Naive thymus-derived CD4-positive, alpha-beta T cell (primary cell): ENCODE measurements at regions not wholly inside any gene's neighbourhood (a gene's known extent, or its start where the extent isn't known, plus 50 kb on each side); places are given as distances from the start of the nearest gene placed in this dataset.

Experiments
- ATAC-seq: fragments of 150-1000 bp; cut with Tn5 transposase; 2 replicates; pipeline ENCODE4 v1.10.0; 2021; ENCODE audit warnings: mild to moderate bottlenecking, moderate library complexity
- CTCF ChIA-PET: fragments of 350-600 bp; sonication (Branson Sonifier 250); formaldehyde crosslinking; loops from one replicate; lab custom pipeline; 2021; ENCODE audit warnings: antibody characterized with exemption; lab: Charles Lee
- POLR2A ChIA-PET: fragments of 350-600 bp; sonication (Branson Sonifier 250); formaldehyde crosslinking; loops from one replicate; lab custom pipeline; 2021; ENCODE audit warnings: antibody characterized with exemption, inconsistent platforms; lab: Charles Lee
- DNase-seq, 9 donors: peaks; one replicate each; pipeline versions ENCODE4 v3.0.0 to v3.0.0-alpha.2; 2020 to 2022; ENCODE audit warnings: mixed read lengths in 1 of 9
- H3K27ac ChIP-seq: one replicate; pipeline ENCODE4 v1.7.0; 2013; ENCODE audit warnings: mild to moderate bottlenecking, low read depth, low read length, moderate library complexity
- H3K27me3 ChIP-seq, 2 donors: one replicate each; pipeline ENCODE4 v1.7.0; 2013; ENCODE audit warnings: low read length in 2 of 2, mild to moderate bottlenecking in 2 of 2, moderate library complexity in 2 of 2; ENCODE audit not compliant: control insufficient read depth in 2 of 2, insufficient read depth in 2 of 2
- H3K36me3 ChIP-seq, 3 experiments: 1 replicate in 2 of 3; 2 replicates in 1 of 3; pipeline ENCODE4 v1.7.0; 2013; ENCODE audit warnings: low read length in 3 of 3, mild to moderate bottlenecking in 3 of 3, moderate library complexity in 1 of 3; ENCODE audit not compliant: insufficient read depth in 3 of 3, control insufficient read depth in 2 of 3
- H3K4me1 ChIP-seq, 2 donors: one replicate each; pipeline ENCODE4 v1.7.0; 2013; ENCODE audit warnings: low read length in 2 of 2, mild to moderate bottlenecking in 2 of 2, moderate library complexity in 1 of 2; ENCODE audit not compliant: control insufficient read depth in 2 of 2, insufficient read depth in 2 of 2
- H3K4me3 ChIP-seq: 2 replicates; pipeline ENCODE4 v1.7.0; 2013; ENCODE audit warnings: mild to moderate bottlenecking, low read length
- H3K9me3 ChIP-seq, 3 experiments: 1 replicate in 2 of 3; 2 replicates in 1 of 3; pipeline ENCODE4 v1.7.0; 2013; ENCODE audit warnings: low read length in 3 of 3; ENCODE audit not compliant: control insufficient read depth in 2 of 3
- H3K27ac Mint-ChIP-seq, 9 donors: one replicate each; pipeline ENCODE4 v1.8.0; 2020 to 2022; ENCODE audit warnings: mixed read lengths in 9 of 9, mild to moderate bottlenecking in 8 of 9, moderate library complexity in 5 of 9, inconsistent platforms in 2 of 9
- H3K27me3 Mint-ChIP-seq, 5 donors: one replicate each; pipeline ENCODE4 v1.8.0; 2021 to 2022; ENCODE audit warnings: mixed read lengths in 5 of 5, mild to moderate bottlenecking in 1 of 5
- H3K36me3 Mint-ChIP-seq, 5 donors: one replicate each; pipeline ENCODE4 v1.8.0; 2020 to 2022; ENCODE audit warnings: mixed read lengths in 5 of 5, mild to moderate bottlenecking in 3 of 5, inconsistent platforms in 1 of 5
- H3K4me1 Mint-ChIP-seq, 7 donors: one replicate each; pipeline ENCODE4 v1.8.0; 2020 to 2022; ENCODE audit warnings: mixed read lengths in 7 of 7, mild to moderate bottlenecking in 3 of 7, inconsistent platforms in 1 of 7
- H3K4me3 Mint-ChIP-seq, 10 donors: one replicate each; pipeline ENCODE4 v1.8.0; 2020 to 2022; ENCODE audit warnings: mild to moderate bottlenecking in 10 of 10, mixed read lengths in 10 of 10, moderate library complexity in 6 of 10, inconsistent platforms in 2 of 10
- H3K9me3 Mint-ChIP-seq, 11 donors: one replicate each; pipeline ENCODE4 v1.8.0; 2020 to 2022; ENCODE audit warnings: mixed read lengths in 11 of 11, mild to moderate bottlenecking in 4 of 11, inconsistent platforms in 1 of 11, moderate library complexity in 1 of 11
- intact Hi-C, 2 donors: fragments of 100-400 bp; cut with micrococcal nuclease; formaldehyde crosslinking; loops; one replicate each; pipeline ENCODE4 v1.15.1; 2023

GRCh38 chr14:58749066-58749669 is 111.4 kb downstream of the DACT1 start:
- H3K9me3 Mint-ChIP-seq, result no peaks in the 10 kb centered on the region
- no peaks in the 10 kb centered on the region for H3K36me3 ChIP-seq
- H3K4me3 ChIP-seq, result no peak overlapping the region
- DNase-seq, result peak in 6 of 9 donors; percentile 7 to 40 (median 10)
- peak; percentile 75 for ATAC-seq
- peaks cover 9 to 22% (median 15%) of the 10 kb centered on the region in 7 donors for H3K4me1 Mint-ChIP-seq
- no peaks in the 10 kb centered on the region for H3K36me3 Mint-ChIP-seq
- H3K27ac Mint-ChIP-seq, result peak overlapping the region in 5 of 9 donors; percentile 12 to 69 (median 58)
- CTCF ChIA-PET, result no interaction called here
- POLR2A ChIA-PET, result interaction anchor here (0.7 kb wide), 1 partner anchor 1506 kb away, joined by 3 read pairs; no protein-coding TSS in a partner anchor
- no peaks in the 10 kb centered on the region for H3K4me1 ChIP-seq
- intact Hi-C loops, result loop anchor here in 1 of 2 donors (5.0 kb wide), 1 partner anchor 107 kb away; no protein-coding TSS in a partner anchor
- H3K27ac ChIP-seq, result no peak overlapping the region
- peak overlapping the region; percentile 6 to 70 (median 53) for H3K4me3 Mint-ChIP-seq
- no peaks in the 10 kb centered on the region for H3K9me3 ChIP-seq
- no peaks in the 10 kb centered on the region for H3K27me3 Mint-ChIP-seq
- no peaks in the 10 kb centered on the region for H3K27me3 ChIP-seq

GRCh38 chr14:58750321-58751269 is 112.8 kb downstream of the DACT1 start:
- peaks cover 9 to 26% (median 15%) of the 10 kb centered on the region in 7 donors for H3K4me1 Mint-ChIP-seq
- H3K27ac ChIP-seq, result no peak overlapping the region
- intact Hi-C loops, result no loop called here
- no peaks in the 10 kb centered on the region for H3K27me3 Mint-ChIP-seq
- no peaks in the 10 kb centered on the region for H3K36me3 Mint-ChIP-seq
- POLR2A ChIA-PET, result no interaction called here
- H3K9me3 Mint-ChIP-seq, result no peaks in the 10 kb centered on the region
- no peaks in the 10 kb centered on the region for H3K36me3 ChIP-seq
- peak overlapping the region in 1 of 9 donors; percentile 12 for H3K27ac Mint-ChIP-seq
- no peak overlapping the region for H3K4me3 Mint-ChIP-seq
- H3K9me3 ChIP-seq, result no peaks in the 10 kb centered on the region
- CTCF ChIA-PET, result no interaction called here
- no peaks in the 10 kb centered on the region for H3K27me3 ChIP-seq
- ATAC-seq (no peak), DNase-seq (no peak)
- H3K4me3 ChIP-seq, result no peak overlapping the region
- no peaks in the 10 kb centered on the region for H3K4me1 ChIP-seq

GRCh38 chr14:58751788-58752187 is 114.0 kb downstream of the DACT1 start:
- H3K4me3 ChIP-seq, result no peak overlapping the region
- intact Hi-C loops, result no loop called here
- no peak overlapping the region for H3K27ac ChIP-seq
- ChIA-PET CTCF (no interaction called here), POLR2A (no interaction called here)
- H3K27me3 ChIP-seq, result no peaks in the 10 kb centered on the region
- Mint-ChIP-seq H3K27me3 (no peaks in the 10 kb centered on the region), H3K27ac (no peak overlapping the region), H3K36me3 (no peaks in the 10 kb centered on the region), H3K9me3 (no peaks in the 10 kb centered on the region), H3K4me1 (peaks cover 9 to 26% (median 15%) of the 10 kb centered on the region in 7 donors), H3K4me3 (no peak overlapping the region)
- no peaks in the 10 kb centered on the region for H3K4me1 ChIP-seq
- no peaks in the 10 kb centered on the region for H3K9me3 ChIP-seq
- ATAC-seq, result no peak
- no peak for DNase-seq
- no peaks in the 10 kb centered on the region for H3K36me3 ChIP-seq

GRCh38 chr14:58752289-58752688 is 114.5 kb downstream of the DACT1 start:
- POLR2A ChIA-PET, result no interaction called here

GRCh38 chr14:58752771-58753201 is 115.0 kb downstream of the DACT1 start:
- ChIA-PET POLR2A (no interaction called here), CTCF (no interaction called here)
- H3K27ac Mint-ChIP-seq, result peak overlapping the region in 1 of 9 donors; percentile 32
- Histone ChIP-seq H3K27me3 (no peaks in the 10 kb centered on the region), H3K9me3 (no peaks in the 10 kb centered on the region), H3K4me3 (no peak overlapping the region), H3K27ac (no peak overlapping the region), H3K4me1 (no peaks in the 10 kb centered on the region), H3K36me3 (no peaks in the 10 kb centered on the region)
- ATAC-seq (peak; percentile 54), DNase-seq (no peak)
- intact Hi-C loops, result no loop called here
- H3K27me3 Mint-ChIP-seq, result no peaks in the 10 kb centered on the region
- H3K4me3 Mint-ChIP-seq, result no peak overlapping the region
- no peaks in the 10 kb centered on the region for H3K36me3 Mint-ChIP-seq
- H3K9me3 Mint-ChIP-seq, result no peaks in the 10 kb centered on the region
- H3K4me1 Mint-ChIP-seq, result peaks cover 9 to 26% (median 15%) of the 10 kb centered on the region in 7 donors

More at GRCh38 chr14:58752289-58752688, 114.5 kb downstream of the DACT1 start:
- Mint-ChIP-seq H3K4me3 (no peak overlapping the region), H3K27ac (no peak overlapping the region), H3K36me3 (no peaks in the 10 kb centered on the region), H3K27me3 (no peaks in the 10 kb centered on the region), H3K4me1 (peaks cover 9 to 26% (median 15%) of the 10 kb centered on the region in 7 donors), H3K9me3 (no peaks in the 10 kb centered on the region)
- Histone ChIP-seq H3K36me3 (no peaks in the 10 kb centered on the region), H3K9me3 (no peaks in the 10 kb centered on the region), H3K27me3 (no peaks in the 10 kb centered on the region), H3K4me3 (no peak overlapping the region), H3K27ac (no peak overlapping the region), H3K4me1 (no peaks in the 10 kb centered on the region)
- DNase-seq (no peak), ATAC-seq (no peak)
- intact Hi-C loops, result no loop called here
- CTCF ChIA-PET, result no interaction called here

GRCh38 chr14:58755031-58755925 is 117.5 kb downstream of the DACT1 start:
- Mint-ChIP-seq H3K4me1 (peaks cover 0 to 12% (median 1%) of the 10 kb centered on the region in 7 donors), H3K9me3 (no peaks in the 10 kb centered on the region), H3K27me3 (no peaks in the 10 kb centered on the region), H3K27ac (no peak overlapping the region), H3K36me3 (no peaks in the 10 kb centered on the region), H3K4me3 (no peak overlapping the region)
- DNase-seq, result no peak
- H3K36me3 ChIP-seq, result no peaks in the 10 kb centered on the region
- POLR2A ChIA-PET, result no interaction called here
- CTCF ChIA-PET, result interaction anchor here (0.6 kb wide), 1 partner anchor 34 kb away, joined by 3 read pairs; no protein-coding TSS in a partner anchor
- no peak for ATAC-seq
- H3K9me3 ChIP-seq, result no peaks in the 10 kb centered on the region
- no peak overlapping the region for H3K4me3 ChIP-seq
- intact Hi-C loops, result no loop called here
- no peak overlapping the region for H3K27ac ChIP-seq
- no peaks in the 10 kb centered on the region for H3K27me3 ChIP-seq
- H3K4me1 ChIP-seq, result no peaks in the 10 kb centered on the region
